Bronchial epithelial cell (primary cell): ENCODE measurements at regions not wholly inside any gene's neighbourhood (a gene's known extent, or its start where the extent isn't known, plus 50 kb on each side); places are given as distances from the start of the nearest gene placed in this dataset.

Source experiments
- DNase-seq: peaks from one replicate; pipeline ENCODE4 v3.0.0-alpha.2; 2010; ENCODE audit warnings: low read depth
- FAIRE-seq: peaks from 2 replicates; lab custom pipeline; 2011; peaks lifted over from hg19 to GRCh38; lab: Jason Lieb, UNC
- H3K27me3 ChIP-seq: 2 replicates; pipeline ENCODE4 v1.5.1; 2011; ENCODE audit warnings: low read length; ENCODE audit not compliant: control insufficient read depth, insufficient read depth
- H3K36me3 ChIP-seq: 2 replicates; pipeline ENCODE4 v1.5.1; 2011; ENCODE audit warnings: low read length; ENCODE audit not compliant: control insufficient read depth, insufficient read depth
- H3K4me3 ChIP-seq: 2 replicates; pipeline ENCODE4 v1.5.1; 2011; ENCODE audit warnings: mild to moderate bottlenecking, low read depth, low read length, control low read depth
- CTCF ChIP-seq: IDR thresholded peaks from 2 replicates; pipeline ENCODE4 v1.5.1; 2011; ENCODE audit warnings: mild to moderate bottlenecking, moderate library complexity, low read length, control low read depth, inconsistent platforms; ENCODE audit not compliant: insufficient read depth, severe bottlenecking

DNA sequence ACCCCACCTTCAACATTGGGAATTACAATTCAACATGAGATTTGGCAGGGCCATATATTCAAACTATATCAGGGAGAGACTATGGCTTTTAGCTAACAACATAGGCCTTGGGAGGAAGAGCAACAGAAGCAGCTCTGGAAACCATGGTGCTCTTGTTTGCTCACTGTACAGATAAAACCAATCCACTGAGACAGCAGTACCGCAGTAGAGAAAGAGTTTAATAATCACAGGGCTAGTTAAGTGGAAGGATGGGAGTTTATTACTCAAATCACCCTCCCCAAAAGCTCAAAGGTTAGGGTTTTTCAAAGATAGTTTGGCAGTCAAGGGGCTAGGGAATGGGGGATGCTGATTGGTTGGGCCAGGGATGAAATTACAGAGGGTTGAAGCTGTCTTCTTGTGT is 52.7 kb upstream of the CRHR1 start:
- no peak overlapping the region for H3K4me3 ChIP-seq
- DNase-seq, result no peak
- no peaks in the 10 kb centered on the region for H3K36me3 ChIP-seq
- TF ChIP-seq CTCF, result no peak
- H3K27me3 ChIP-seq, result no peaks in the 10 kb centered on the region
- FAIRE-seq, result no peak

DNA sequence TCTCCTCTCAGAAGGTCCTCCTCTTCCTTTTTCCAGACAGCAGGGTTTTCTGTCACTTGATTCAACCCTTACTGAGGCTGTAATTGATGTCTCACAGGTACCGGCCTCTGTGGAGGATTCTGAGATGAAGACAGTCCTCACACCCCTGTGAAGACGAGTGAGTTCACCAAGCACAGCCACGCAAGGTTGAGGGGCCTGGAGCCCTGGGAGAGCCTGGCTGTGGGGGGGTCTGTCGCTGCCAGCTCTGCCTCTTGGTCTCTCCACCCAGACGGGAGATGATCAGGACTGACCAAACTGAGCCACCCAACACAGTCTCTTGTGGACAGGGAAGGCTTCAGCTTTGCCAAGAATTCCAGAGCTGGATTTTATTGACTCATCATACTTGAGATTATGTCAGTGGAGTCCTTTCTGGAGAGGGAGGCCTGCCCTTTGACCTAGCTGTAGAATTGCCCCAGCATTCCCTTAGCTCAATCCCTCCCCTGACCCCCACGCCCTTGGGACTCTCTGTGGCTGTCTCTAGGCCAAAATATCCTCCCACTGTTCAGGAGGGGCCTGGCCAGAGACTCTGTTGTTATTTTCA is 51.1 kb upstream of the CRHR1 start:
- DNase-seq (no peak), FAIRE-seq (no peak)
- H3K27me3 ChIP-seq, result no peaks in the 10 kb centered on the region
- no peaks in the 10 kb centered on the region for H3K36me3 ChIP-seq
- TF ChIP-seq CTCF, result no peak
- no peak overlapping the region for H3K4me3 ChIP-seq

DNA sequence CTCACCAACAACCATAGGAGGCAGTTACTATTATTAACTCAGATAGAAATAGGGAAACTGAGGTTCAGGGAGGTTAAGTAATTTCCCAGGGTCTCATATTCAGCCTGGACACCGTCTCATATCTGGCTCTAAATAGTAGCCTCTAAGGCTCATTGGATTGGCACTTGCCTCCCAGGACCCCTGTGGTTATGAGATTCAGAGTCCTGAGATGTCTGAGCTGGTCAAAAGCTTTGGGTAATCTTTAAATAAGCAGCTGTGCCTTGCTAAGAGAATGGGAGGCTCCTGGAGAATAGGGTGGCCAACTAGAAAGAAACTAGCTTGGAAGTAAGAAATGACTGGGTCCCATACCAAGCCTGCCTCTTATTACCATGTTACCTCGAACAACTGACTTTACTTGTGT is 50.3 kb upstream of the CRHR1 start:
- H3K27me3 ChIP-seq, result no peaks in the 10 kb centered on the region
- H3K36me3 ChIP-seq, result no peaks in the 10 kb centered on the region
- FAIRE-seq (no peak), DNase-seq (no peak)
- no peak overlapping the region for H3K4me3 ChIP-seq
- TF ChIP-seq CTCF, result no peak
